ENCODE measurements at regions not wholly inside any gene's neighbourhood (a gene's known extent, or its start where the extent isn't known, plus 50 kb on each side); places are given as distances from the start of the nearest gene placed in this dataset.

DNA sequence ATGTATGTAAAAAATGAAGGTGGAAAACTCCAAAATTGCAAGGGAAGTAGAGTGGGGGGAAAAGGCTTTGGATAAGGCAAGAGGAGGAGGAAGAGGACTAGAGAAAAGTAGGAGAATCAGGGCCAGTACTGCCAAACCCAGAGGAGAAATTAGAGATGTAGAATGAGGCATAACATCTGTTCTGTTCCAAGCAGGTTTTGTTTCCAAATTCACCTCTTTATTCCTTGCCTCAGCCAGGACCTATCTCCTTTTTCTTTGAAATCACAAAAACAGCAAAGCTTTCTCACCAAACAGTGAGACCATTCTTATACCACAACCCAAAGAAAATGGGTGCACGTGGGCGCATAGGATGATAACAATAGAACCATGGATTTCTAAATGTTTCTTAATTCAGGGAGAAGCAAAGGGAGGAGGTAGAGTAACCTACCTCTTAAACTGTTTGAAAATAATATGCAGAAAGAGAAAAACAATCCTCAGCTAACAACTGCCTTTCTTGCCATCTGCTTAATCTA, 383.3 kb upstream of the PKN2 start:
- Histone ChIP-seq H3K9ac (ENCODE audit: low read length) (no peak overlapping the region), H3K27ac (ENCODE audit: low read length) (no peak overlapping the region), H3K4me3 (ENCODE audit: low read length) (no peak overlapping the region), H3K9me2 (replicated peaks; ENCODE audit: insufficient read depth, low read length) (no peaks in the 10 kb centered on the region), H3K79me2 (ENCODE audit: low read length) (no peaks in the 10 kb centered on the region), H3K4me1 (ENCODE audit: low read length) (no peaks in the 10 kb centered on the region), H2AFZ (ENCODE audit: low read length) (no peak overlapping the region), H3K36me3 (ENCODE audit: insufficient read depth, low read length) (no peaks in the 10 kb centered on the region), H3K9me3 (ENCODE audit: low read length) (no peaks in the 10 kb centered on the region), H3K27me3 (ENCODE audit: low read length) (no peaks in the 10 kb centered on the region), H4K20me1 (ENCODE audit: insufficient read depth, low read depth, low read length) (no peaks in the 10 kb centered on the region), H3K4me2 (ENCODE audit: low read depth, low read length, poor library complexity, severe bottlenecking) (no peak overlapping the region)
- DNase-seq = no peak

DNA sequence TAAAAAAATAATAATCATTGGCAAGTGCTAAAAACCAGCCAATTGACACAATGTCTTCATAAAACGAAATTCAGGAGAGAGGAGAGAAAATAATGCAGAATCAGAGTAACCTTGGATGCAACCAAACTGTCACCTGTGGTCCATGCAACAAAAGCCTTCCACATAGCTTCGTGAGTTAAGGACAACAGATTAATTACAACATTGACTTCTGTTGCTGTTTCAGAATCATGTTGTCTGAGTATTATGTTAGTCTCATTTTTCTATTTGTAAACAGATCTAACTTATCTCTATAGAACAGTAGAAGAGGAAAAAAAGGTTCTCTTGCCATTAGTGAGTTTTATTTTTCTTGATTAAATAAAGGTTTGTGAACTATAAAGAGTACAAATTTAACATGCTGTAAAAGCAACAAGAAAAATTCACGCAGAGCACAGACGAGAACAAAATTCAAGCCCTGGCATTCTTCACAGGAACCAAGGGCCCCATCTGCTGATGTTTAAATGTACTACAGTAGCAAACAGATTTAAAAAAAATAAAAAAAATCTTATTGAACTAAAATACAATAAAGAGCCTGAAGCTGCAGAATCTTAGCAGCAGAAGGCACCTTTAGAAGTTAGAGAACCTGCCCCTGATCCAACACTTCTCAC, 381.1 kb upstream of the PKN2 start:
- Histone ChIP-seq H3K36me3 (ENCODE audit: insufficient read depth, low read length) (no peaks in the 10 kb centered on the region), H3K27ac (ENCODE audit: low read length) (no peak overlapping the region), H3K9ac (ENCODE audit: low read length) (no peak overlapping the region), H4K20me1 (ENCODE audit: insufficient read depth, low read depth, low read length) (no peaks in the 10 kb centered on the region), H2AFZ (ENCODE audit: low read length) (no peak overlapping the region), H3K4me1 (ENCODE audit: low read length) (no peaks in the 10 kb centered on the region), H3K27me3 (ENCODE audit: low read length) (no peaks in the 10 kb centered on the region), H3K9me2 (replicated peaks; ENCODE audit: insufficient read depth, low read length) (no peaks in the 10 kb centered on the region), H3K4me3 (ENCODE audit: low read length) (no peak overlapping the region), H3K79me2 (ENCODE audit: low read length) (no peaks in the 10 kb centered on the region), H3K9me3 (ENCODE audit: low read length) (no peaks in the 10 kb centered on the region), H3K4me2 (ENCODE audit: low read depth, low read length, poor library complexity, severe bottlenecking) (no peak overlapping the region)
- DNase-seq = peak; percentile 56

DNA sequence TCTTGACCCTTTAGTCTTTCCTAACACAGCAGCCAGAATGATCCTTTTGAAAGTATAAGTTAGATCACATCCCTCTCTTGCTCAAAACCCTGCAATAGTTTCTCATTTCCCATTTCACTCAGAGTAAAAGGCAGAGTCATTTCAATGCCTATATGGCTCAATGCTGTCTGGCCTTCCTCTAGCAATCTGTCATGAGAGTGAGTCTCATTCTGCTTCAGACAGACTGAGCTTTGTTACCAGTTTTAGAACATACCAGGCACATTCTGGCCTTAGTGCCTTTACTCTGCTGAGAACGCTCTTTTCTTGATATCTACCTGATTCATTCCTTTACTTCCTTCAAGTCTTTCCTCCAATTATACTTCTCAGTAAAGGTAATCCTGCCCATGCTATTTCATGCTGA, 372.8 kb upstream of the PKN2 start:
- Histone ChIP-seq H3K9me2 (replicated peaks; ENCODE audit: insufficient read depth, low read length) (no peaks in the 10 kb centered on the region), H3K27me3 (ENCODE audit: low read length) (no peaks in the 10 kb centered on the region), H3K27ac (ENCODE audit: low read length) (no peak overlapping the region), H3K4me1 (ENCODE audit: low read length) (no peaks in the 10 kb centered on the region), H2AFZ (ENCODE audit: low read length) (no peak overlapping the region), H3K4me2 (ENCODE audit: low read depth, low read length, poor library complexity, severe bottlenecking) (no peak overlapping the region), H3K4me3 (ENCODE audit: low read length) (no peak overlapping the region), H3K36me3 (ENCODE audit: insufficient read depth, low read length) (no peaks in the 10 kb centered on the region), H4K20me1 (ENCODE audit: insufficient read depth, low read depth, low read length) (no peaks in the 10 kb centered on the region), H3K9ac (ENCODE audit: low read length) (no peak overlapping the region), H3K79me2 (ENCODE audit: low read length) (no peaks in the 10 kb centered on the region), H3K9me3 (ENCODE audit: low read length) (no peaks in the 10 kb centered on the region)
- no peak for DNase-seq

DNA sequence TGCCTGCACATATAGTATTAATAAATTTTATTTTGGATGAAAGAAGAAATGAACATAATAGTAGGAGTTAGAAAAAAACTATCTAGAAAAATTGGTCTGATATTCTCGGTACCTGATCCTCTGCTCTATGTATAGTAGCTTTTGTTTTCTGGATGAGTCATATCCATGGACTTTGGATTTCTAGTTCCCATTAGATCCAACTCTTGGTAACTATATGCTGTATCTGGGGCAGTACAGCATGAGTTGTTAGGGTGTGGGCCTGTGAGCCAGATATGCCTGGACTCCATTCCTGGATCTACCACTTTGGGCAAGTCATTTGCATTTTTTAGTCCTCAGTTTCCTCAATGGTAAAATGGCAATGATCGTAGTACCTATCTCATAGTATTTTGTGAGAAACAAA, 372.2 kb upstream of the PKN2 start:
- Histone ChIP-seq H3K36me3 (ENCODE audit: insufficient read depth, low read length) (no peaks in the 10 kb centered on the region), H3K4me2 (ENCODE audit: low read depth, low read length, poor library complexity, severe bottlenecking) (no peak overlapping the region), H4K20me1 (ENCODE audit: insufficient read depth, low read depth, low read length) (no peaks in the 10 kb centered on the region), H3K79me2 (ENCODE audit: low read length) (no peaks in the 10 kb centered on the region), H3K9ac (ENCODE audit: low read length) (no peak overlapping the region), H3K4me1 (ENCODE audit: low read length) (no peaks in the 10 kb centered on the region), H3K27ac (ENCODE audit: low read length) (no peak overlapping the region), H3K27me3 (ENCODE audit: low read length) (no peaks in the 10 kb centered on the region), H2AFZ (ENCODE audit: low read length) (no peak overlapping the region), H3K9me2 (replicated peaks; ENCODE audit: insufficient read depth, low read length) (no peaks in the 10 kb centered on the region), H3K4me3 (ENCODE audit: low read length) (no peak overlapping the region), H3K9me3 (ENCODE audit: low read length) (no peaks in the 10 kb centered on the region)
- no peak for DNase-seq

DNA sequence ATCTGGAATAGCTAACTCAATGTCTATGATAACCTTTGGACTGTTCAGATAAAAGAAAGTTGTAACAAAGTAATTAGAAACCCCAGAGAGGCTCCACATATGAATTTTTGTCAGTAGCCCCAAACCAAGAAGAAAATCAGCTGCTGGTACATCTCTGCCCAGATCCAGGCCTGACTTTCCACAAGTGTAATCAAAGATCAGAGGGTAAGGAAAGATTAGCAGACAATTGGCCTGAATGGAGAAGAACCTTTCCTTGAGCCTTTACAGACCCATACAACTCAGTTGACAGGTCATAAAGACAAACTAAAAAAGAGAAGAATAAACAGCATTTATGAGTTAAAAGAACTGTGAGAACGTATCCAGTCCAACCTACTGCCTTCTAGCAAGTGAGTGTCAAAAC, 366.7 kb upstream of the PKN2 start:
- Histone ChIP-seq H3K9me2 (replicated peaks; ENCODE audit: insufficient read depth, low read length) (no peaks in the 10 kb centered on the region), H3K9me3 (ENCODE audit: low read length) (no peaks in the 10 kb centered on the region), H3K9ac (ENCODE audit: low read length) (no peak overlapping the region), H3K79me2 (ENCODE audit: low read length) (no peaks in the 10 kb centered on the region), H3K4me1 (ENCODE audit: low read length) (no peaks in the 10 kb centered on the region), H3K4me3 (ENCODE audit: low read length) (no peak overlapping the region), H3K4me2 (ENCODE audit: low read depth, low read length, poor library complexity, severe bottlenecking) (no peak overlapping the region), H3K27me3 (ENCODE audit: low read length) (0 out of 2 replicates have a peak, but pooled peaks cover 2% of the 10 kb centered on the region), H3K27ac (ENCODE audit: low read length) (no peak overlapping the region), H2AFZ (ENCODE audit: low read length) (no peak overlapping the region), H4K20me1 (ENCODE audit: insufficient read depth, low read depth, low read length) (no peaks in the 10 kb centered on the region), H3K36me3 (ENCODE audit: insufficient read depth, low read length) (no peaks in the 10 kb centered on the region)
- no peak for DNase-seq

DNA sequence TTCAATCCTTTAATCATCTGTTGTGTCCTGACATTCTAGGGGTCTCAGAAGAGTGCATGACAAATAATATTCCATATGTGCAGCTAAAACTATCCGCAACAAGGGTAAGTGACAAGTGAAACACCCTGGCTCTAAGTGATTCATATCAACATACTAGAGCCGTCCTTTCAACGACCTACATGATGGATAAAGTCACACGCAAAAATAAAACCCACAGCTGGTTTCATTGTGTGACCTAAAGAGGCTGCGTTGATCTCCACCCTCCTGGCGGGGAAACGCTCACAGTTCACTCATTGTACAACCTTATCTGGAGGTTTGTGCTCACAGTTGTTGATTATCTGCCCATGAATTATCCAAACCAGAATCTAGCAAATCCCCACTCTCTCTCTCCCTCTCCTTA, 365.3 kb upstream of the PKN2 start:
- Histone ChIP-seq H3K27ac (ENCODE audit: low read length) (no peak overlapping the region), H3K4me3 (ENCODE audit: low read length) (no peak overlapping the region), H3K79me2 (ENCODE audit: low read length) (no peaks in the 10 kb centered on the region), H3K9me3 (ENCODE audit: low read length) (no peaks in the 10 kb centered on the region), H3K9me2 (replicated peaks; ENCODE audit: insufficient read depth, low read length) (no peaks in the 10 kb centered on the region), H3K36me3 (ENCODE audit: insufficient read depth, low read length) (no peaks in the 10 kb centered on the region), H2AFZ (ENCODE audit: low read length) (no peak overlapping the region), H4K20me1 (ENCODE audit: insufficient read depth, low read depth, low read length) (no peaks in the 10 kb centered on the region), H3K27me3 (ENCODE audit: low read length) (0 out of 2 replicates have a peak, but pooled peaks cover 2% of the 10 kb centered on the region), H3K4me2 (ENCODE audit: low read depth, low read length, poor library complexity, severe bottlenecking) (no peak overlapping the region), H3K9ac (ENCODE audit: low read length) (no peak overlapping the region), H3K4me1 (ENCODE audit: low read length) (no peaks in the 10 kb centered on the region)
- no peak for DNase-seq

DNA sequence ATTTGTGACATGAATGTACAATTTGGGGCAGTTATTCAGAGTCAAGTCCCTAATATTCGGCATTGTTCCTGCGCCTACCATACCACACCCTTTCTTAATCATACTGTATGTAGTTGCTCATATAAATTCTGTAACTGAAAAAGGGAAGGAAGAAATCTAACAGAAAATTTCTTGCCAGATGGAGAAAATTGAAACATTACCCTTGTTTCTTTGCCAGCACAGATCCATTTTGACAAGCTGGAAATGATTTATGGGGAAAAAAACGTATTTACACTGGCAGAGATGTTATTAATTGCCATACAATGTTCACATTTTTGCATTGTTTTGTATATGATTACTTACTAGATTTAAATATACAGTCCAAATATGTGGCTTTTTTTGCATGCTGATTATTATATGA, 363.8 kb upstream of the PKN2 start:
- Histone ChIP-seq H3K27me3 (ENCODE audit: low read length) (0 out of 2 replicates have a peak, but pooled peaks cover 2% of the 10 kb centered on the region), H3K27ac (ENCODE audit: low read length) (no peak overlapping the region), H3K4me1 (ENCODE audit: low read length) (no peaks in the 10 kb centered on the region), H4K20me1 (ENCODE audit: insufficient read depth, low read depth, low read length) (no peaks in the 10 kb centered on the region), H2AFZ (ENCODE audit: low read length) (no peak overlapping the region), H3K9me2 (replicated peaks; ENCODE audit: insufficient read depth, low read length) (no peaks in the 10 kb centered on the region), H3K4me2 (ENCODE audit: low read depth, low read length, poor library complexity, severe bottlenecking) (no peak overlapping the region), H3K79me2 (ENCODE audit: low read length) (no peaks in the 10 kb centered on the region), H3K4me3 (ENCODE audit: low read length) (no peak overlapping the region), H3K36me3 (ENCODE audit: insufficient read depth, low read length) (no peaks in the 10 kb centered on the region), H3K9ac (ENCODE audit: low read length) (no peak overlapping the region), H3K9me3 (ENCODE audit: low read length) (no peaks in the 10 kb centered on the region)
- no peak for DNase-seq

DNA sequence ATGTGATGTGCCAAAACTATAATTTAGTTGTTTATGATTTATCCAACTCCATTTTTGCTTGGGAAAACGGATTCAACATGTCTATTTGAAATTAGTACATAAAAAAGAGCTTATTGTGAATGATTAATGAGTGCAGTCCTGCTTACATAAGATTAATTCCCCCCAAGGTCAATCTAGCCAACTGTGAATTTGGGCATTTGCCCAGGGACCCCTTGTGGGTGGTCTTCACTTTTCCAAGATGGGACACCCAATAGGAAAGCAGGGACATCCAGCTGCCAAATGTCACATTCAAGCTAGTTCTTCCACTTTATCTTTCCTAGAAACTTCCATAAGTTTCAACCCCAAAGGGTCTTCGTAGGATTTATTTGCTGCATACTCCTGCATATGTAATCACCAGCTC, 362.4 kb upstream of the PKN2 start:
- no peak overlapping the region for H3K27ac ChIP-seq (ENCODE audit: low read length)
- H3K4me2 ChIP-seq (ENCODE audit: low read depth, low read length, poor library complexity, severe bottlenecking) = no peak overlapping the region
- H4K20me1 ChIP-seq (ENCODE audit: insufficient read depth, low read depth, low read length) = no peaks in the 10 kb centered on the region
- H2AFZ ChIP-seq (ENCODE audit: low read length) = no peak overlapping the region
- no peak overlapping the region for H3K4me3 ChIP-seq (ENCODE audit: low read length)
- 0 out of 2 replicates have a peak, but pooled peaks cover 2% of the 10 kb centered on the region for H3K27me3 ChIP-seq (ENCODE audit: low read length)
- H3K4me1 ChIP-seq (ENCODE audit: low read length) = no peaks in the 10 kb centered on the region
- no peaks in the 10 kb centered on the region for H3K9me2 ChIP-seq (replicated peaks; ENCODE audit: insufficient read depth, low read length)
- H3K9me3 ChIP-seq (ENCODE audit: low read length) = no peaks in the 10 kb centered on the region
- no peaks in the 10 kb centered on the region for H3K36me3 ChIP-seq (ENCODE audit: insufficient read depth, low read length)
- no peak for DNase-seq
- no peak overlapping the region for H3K9ac ChIP-seq (ENCODE audit: low read length)
- no peaks in the 10 kb centered on the region for H3K79me2 ChIP-seq (ENCODE audit: low read length)
